ENCODE measurements at regions not wholly inside any gene's neighbourhood (a gene's known extent, or its start where the extent isn't known, plus 50 kb on each side); places are given as distances from the start of the nearest gene placed in this dataset.

DNA sequence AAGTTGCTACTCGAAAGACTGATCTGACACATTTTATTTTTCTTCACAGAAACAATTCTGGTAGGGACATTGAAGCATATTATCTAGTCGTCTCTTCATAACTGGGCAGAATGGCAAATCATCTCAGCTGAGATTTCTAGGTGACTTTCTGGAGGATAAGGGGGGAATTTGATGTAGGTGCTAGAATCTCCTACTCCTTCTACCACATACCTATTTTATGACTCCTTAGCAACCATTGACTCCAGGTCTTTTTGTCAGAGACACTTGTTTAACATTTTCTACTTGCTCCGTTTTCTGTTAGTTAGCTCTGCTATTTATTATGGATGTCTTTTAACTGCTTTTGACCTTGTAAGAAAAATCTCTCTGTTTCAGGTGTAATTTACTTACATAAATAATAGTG lies 380.9 kb upstream of the SEMA3C start:
- Histone ChIP-seq H4K20me1 (replicated peaks; ENCODE audit: control insufficient read depth, extremely low read depth, insufficient read depth, low read length) (no peaks in the 10 kb centered on the region), H3K27me3 (ENCODE audit: control insufficient read depth in 2 of 2, insufficient read depth in 2 of 2, low read length in 2 of 2) (no peaks in the 10 kb centered on the region), H3K9me1 (replicated peaks; ENCODE audit: control insufficient read depth, extremely low read depth, insufficient read depth, low read length) (no peaks in the 10 kb centered on the region), H3K27ac (ENCODE audit: insufficient read depth, low read depth, low read length) (no peak overlapping the region), H3K79me2 (ENCODE audit: control insufficient read depth, insufficient read depth, low read length) (no peaks in the 10 kb centered on the region), H3K4me3 (replicated peaks in 1 of 3; ENCODE audit: insufficient read depth in 1 of 3, low read depth in 1 of 3, low read length in 3 of 3) (no peak overlapping the region), H3K9ac (replicated peaks; ENCODE audit: extremely low read depth, insufficient read depth, low read length) (no peak overlapping the region), H3K4me1 (ENCODE audit: control insufficient read depth, extremely low read depth, insufficient read depth, low read length) (peaks cover 20% of the 10 kb centered on the region), H2AFZ (ENCODE audit: low read depth, low read length) (no peak overlapping the region), H3K4me2 (ENCODE audit: insufficient read depth, low read length) (peak overlapping the region; percentile 4), H3K9me3 (replicated peaks; ENCODE audit: control insufficient read depth, insufficient read depth, low read length) (no peaks in the 10 kb centered on the region), H3K36me3 (ENCODE audit: control insufficient read depth in 2 of 2, extremely low read depth in 1 of 2, insufficient read depth in 2 of 2, low read length in 2 of 2) (no peaks in the 10 kb centered on the region)
- POLR2A ChIA-PET: no interaction called here
- dilution Hi-C loops (cut with MboI; ENCODE audit: extremely low pct_ligation_motif_present, low sequenced_read_pairs) (no loop called here), intact Hi-C loops (cut with micrococcal nuclease) (loop anchor here (1.0 to 2.0 kb wide), 3 partner anchors 14 to 32 kb away; no protein-coding TSS in a partner anchor)
- no TSS peak for BruUV-seq (replicated peaks)
- FAIRE-seq (no peak), DNase-seq (ENCODE audit: low read depth, low spot score) (no peak)
- CTCF ChIA-PET: interaction anchor here (1.0 to 1.8 kb wide), 6 partner anchors 9 to 158 kb away, joined by 3 to 7 read pairs (median 3); no protein-coding TSS in a partner anchor
- TF ChIP-seq POLR2A (IDR thresholded peaks at IDR 0.05; ENCODE audit: low read depth, low read length) (no peak), JUN (IDR thresholded peaks at IDR 0.05; ENCODE audit: borderline replicate concordance, insufficient read depth, insufficient read length, low read depth) (no peak), GATA2 (IDR thresholded peaks at IDR 0.05; ENCODE audit: insufficient read depth, insufficient read length, low read depth, low read length) (no peak), POLR2AphosphoS5 (IDR thresholded peaks at IDR 0.05; ENCODE audit: insufficient read depth, low read depth, low read length) (no peak), MYC (IDR thresholded peaks at IDR 0.05; ENCODE audit: low read depth, low read length) (no peak), CTCF (IDR thresholded peaks at IDR 0.05; ENCODE audit: extremely low read depth in 1 of 2, insufficient read depth in 1 of 2, low read depth in 1 of 2, low read length in 2 of 2) (no peak), FOS (IDR thresholded peaks at IDR 0.05; ENCODE audit: borderline replicate concordance, insufficient read depth, low read length) (no peak), EZH2 (IDR thresholded peaks at IDR 0.05; ENCODE audit: borderline replicate concordance, low read depth, low read length, severe bottlenecking) (no peak)
- TF ChIP-seq, protein P1, sequence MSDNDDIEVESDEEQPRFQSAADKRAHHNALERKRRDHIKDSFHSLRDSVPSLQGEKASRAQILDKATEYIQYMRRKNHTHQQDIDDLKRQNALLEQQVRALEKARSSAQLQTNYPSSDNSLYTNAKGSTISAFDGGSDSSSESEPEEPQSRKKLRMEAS (IDR thresholded peaks at IDR 0.05; ENCODE audit: insufficient read depth, insufficient read length): no peak
